ENCODE measurements at regions not wholly inside any gene's neighbourhood (a gene's known extent, or its start where the extent isn't known, plus 50 kb on each side); places are given as distances from the start of the nearest gene placed in this dataset.

DNA sequence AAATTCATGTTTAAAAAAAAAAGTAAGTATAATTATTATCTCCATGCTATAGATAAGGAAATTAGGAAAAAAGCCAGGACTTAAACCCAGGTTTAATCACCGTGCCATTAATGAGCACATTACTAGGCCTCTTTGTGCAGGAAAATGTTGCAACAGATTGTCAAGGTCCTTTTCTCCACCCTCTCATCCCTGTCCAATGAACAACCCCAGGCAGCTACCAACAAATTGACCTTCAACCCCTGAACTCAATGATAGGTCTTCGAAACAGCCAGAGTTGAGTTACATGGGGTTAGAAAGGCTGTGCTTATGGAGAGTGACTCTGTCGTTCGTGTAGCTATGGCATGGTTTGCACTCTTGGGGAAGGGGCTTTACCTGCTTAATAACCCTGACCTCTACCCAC lies 84.2 kb upstream of the CTNNB1 start:
- TF ChIP-seq EZH2 (IDR thresholded peaks at IDR 0.05; ENCODE audit: low read depth, low read length, severe bottlenecking) = no peak
- no peak for TF ChIP-seq ATF3 (IDR thresholded peaks at IDR 0.05; ENCODE audit: insufficient read depth, low read depth, low read length)
- TF ChIP-seq POU5F1 (IDR thresholded peaks at IDR 0.05; ENCODE audit: low read depth, low read length) = no peak
- TF ChIP-seq TCF12 (IDR thresholded peaks at IDR 0.05; ENCODE audit: low read depth, low read length) = no peak
- no peak for TF ChIP-seq EGR1 (IDR thresholded peaks at IDR 0.05; ENCODE audit: borderline replicate concordance, low read depth, low read length)
- no peak for TF ChIP-seq SP2 (IDR thresholded peaks at IDR 0.05; ENCODE audit: low read length)
- TF ChIP-seq SIX5 (IDR thresholded peaks at IDR 0.05; ENCODE audit: low read depth, low read length) = no peak
- no peak for TF ChIP-seq KDM1A (IDR thresholded peaks at IDR 0.05; ENCODE audit: borderline replicate concordance, low read length)
- no peak for TF ChIP-seq GTF2F1 (IDR thresholded peaks at IDR 0.05; ENCODE audit: borderline replicate concordance, low read depth, low read length)
- no peak for TF ChIP-seq ZNF274 (IDR thresholded peaks at IDR 0.05; ENCODE audit: borderline replicate concordance, extremely low read depth, low read length)
- no peak for TF ChIP-seq BCL11A (IDR thresholded peaks at IDR 0.05; ENCODE audit: low read depth in 2 of 2, low read length in 2 of 2)
- no peak for TF ChIP-seq CREB1 (IDR thresholded peaks at IDR 0.05)
- peaks cover 0 to 4% (median 1%) of the 10 kb centered on the region in 4 experiments; a peak in 2 of 7 replicates for H3K4me1 ChIP-seq (replicated peaks in 1 of 4; ENCODE audit: control insufficient read depth in 3 of 4, insufficient read depth in 4 of 4, low read length in 3 of 4)
- no peak overlapping the region for H2BK12ac ChIP-seq (ENCODE audit: low read depth, low read length)
- no peak overlapping the region for H2BK15ac ChIP-seq (ENCODE audit: low read length)
- no peak overlapping the region for H4K5ac ChIP-seq (ENCODE audit: insufficient read length, low read depth, low read length)
- H2AFZ ChIP-seq (ENCODE audit: low read length) = no peak overlapping the region
- DNase-seq (ENCODE audit: low read depth in 1 of 2, low spot score in 2 of 2) = no peak
- H3K4ac ChIP-seq (replicated peaks; ENCODE audit: insufficient read length, low read depth, low read length) = no peak overlapping the region
- no peaks in the 10 kb centered on the region for H3K36me3 ChIP-seq (ENCODE audit: control insufficient read depth in 2 of 4, insufficient read depth in 4 of 4, low read length in 3 of 4)
- CTCF ChIA-PET (ENCODE audit: partially characterized antibody) = interaction anchor here (0.7 to 1.5 kb wide), 3 partner anchors 11 to 215 kb away, joined by 3 read pairs; no protein-coding TSS in a partner anchor
- no peak overlapping the region for H3K56ac ChIP-seq (replicated peaks; ENCODE audit: insufficient read length, low read depth, low read length)
- H4K20me1 ChIP-seq (replicated peaks in 1 of 2; ENCODE audit: control insufficient read depth in 1 of 2, insufficient read depth in 2 of 2, low read length in 2 of 2) = no peaks in the 10 kb centered on the region
- no peak overlapping the region for H3K9ac ChIP-seq (replicated peaks in 1 of 4; ENCODE audit: extremely low read depth in 1 of 4, low read depth in 3 of 4, low read length in 3 of 4)
- no peak overlapping the region for H3K23ac ChIP-seq (ENCODE audit: insufficient read length)
- WGBS, 2 experiments (ENCODE audit: extremely low coverage in 1 of 2, insufficient coverage in 1 of 2, insufficient read length in 1 of 2, insufficient replicate concordance in 2 of 2, low coverage in 1 of 2, low lambda C conversion rate in 2 of 2, missing lambda C conversion rate in 1 of 2) = 87% methylated on average over 4 of the region's 4 CpGs; no CpG with 5 or more reads in 1 of the 2 experiments
- H3K79me2 ChIP-seq (ENCODE audit: control insufficient read depth in 1 of 2, insufficient read depth in 2 of 2, low read length in 2 of 2) = no peaks in the 10 kb centered on the region
- no peak overlapping the region for H3K4me3 ChIP-seq (ENCODE audit: extremely low read depth in 1 of 4, insufficient read depth in 2 of 4, low read depth in 3 of 4, low read length in 4 of 4)
- H3K27ac ChIP-seq (ENCODE audit: low read depth, low read length) = no peak overlapping the region
- no peaks in the 10 kb centered on the region for H3K79me1 ChIP-seq (ENCODE audit: low read depth, low read length)
- H2BK5ac ChIP-seq (ENCODE audit: low read depth, low read length) = no peak overlapping the region
- H3K14ac ChIP-seq (ENCODE audit: insufficient read length) = no peak overlapping the region
- H3K27me3 ChIP-seq (replicated peaks in 1 of 4; ENCODE audit: control insufficient read depth in 3 of 4, extremely low read depth in 1 of 4, insufficient read depth in 3 of 4, low read length in 3 of 4) = no peaks in the 10 kb centered on the region
- no peak overlapping the region for H3K18ac ChIP-seq (ENCODE audit: extremely low read depth, low read length)
- H2BK120ac ChIP-seq (replicated peaks; ENCODE audit: low read depth, low read length) = no peak overlapping the region
- no peaks in the 10 kb centered on the region; the same call in 1 of the 2 replicates for H3K23me2 ChIP-seq (ENCODE audit: low read depth, low read length)
- H2BK20ac ChIP-seq (ENCODE audit: low read length) = no peak overlapping the region
- no peak overlapping the region for H4K91ac ChIP-seq (replicated peaks; ENCODE audit: insufficient read length, low read length)
- FAIRE-seq = no peak
- no peak overlapping the region for H3K4me2 ChIP-seq (ENCODE audit: insufficient read depth in 1 of 2, low read depth in 2 of 2, low read length in 2 of 2)
- no peak overlapping the region for H4K8ac ChIP-seq (ENCODE audit: extremely low read depth, insufficient read depth, low read length)
- POLR2A ChIA-PET (ENCODE audit: partially characterized antibody) = no interaction called here
- no peak overlapping the region for H2AK5ac ChIP-seq (ENCODE audit: low read depth, low read length)
- H3K9me3 ChIP-seq (ENCODE audit: insufficient read depth in 2 of 2, low read depth in 1 of 2, low read length in 1 of 2) = no peaks in the 10 kb centered on the region
